GM11168 (cell line): ENCODE measurements at regions not wholly inside any gene's neighbourhood (a gene's known extent, or its start where the extent isn't known, plus 50 kb on each side); places are given as distances from the start of the nearest gene placed in this dataset.
"Not testable (repeated sequence)": the region's sequence is repeated elsewhere in the genome, so short reads cannot be mapped to it uniquely, and the experiment has no call there.

Experiments
- in situ Hi-C: fragments of 300-500 bp; cut with MboI; formaldehyde crosslinking; loops from one replicate; pipeline ENCODE4 v1.12.0; 2022; ENCODE audit warnings: low sequenced_read_pairs; ENCODE audit not compliant: unreplicated experiment

GRCh38 chr13:18837986-18838629 lies 343.5 kb downstream of the TUBA3C start:
- in situ Hi-C loops: not testable (repeated sequence)

DNA sequence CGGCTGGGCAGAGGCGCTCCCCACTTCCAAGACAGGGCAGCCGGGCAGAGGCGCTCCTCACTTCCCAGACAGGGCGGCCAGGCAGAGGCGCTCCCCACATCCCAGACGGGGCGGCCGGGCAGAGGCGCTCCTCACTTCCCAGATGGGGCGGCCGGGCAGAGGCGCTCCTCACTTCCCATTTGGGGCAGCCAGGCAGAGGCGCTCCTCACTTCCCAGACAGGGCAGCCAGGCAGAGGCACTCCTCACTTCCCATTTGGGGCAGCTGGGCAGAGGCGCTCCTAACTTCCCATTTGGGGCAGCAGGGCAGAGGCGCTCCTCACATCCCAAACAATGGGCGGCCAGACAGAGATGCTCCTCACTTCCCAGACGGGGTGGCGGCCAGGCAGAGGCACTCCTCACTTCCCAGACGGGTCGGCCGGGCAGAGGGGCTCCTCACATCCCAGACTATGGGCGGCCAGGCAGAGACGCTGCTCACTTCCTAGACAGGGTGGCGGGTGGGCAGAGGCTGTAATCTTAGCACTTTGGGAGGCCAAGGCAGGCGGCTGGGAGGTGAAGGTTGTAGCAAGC lies 344.4 kb downstream of the TUBA3C start:
- in situ Hi-C loops: not testable (repeated sequence)

GRCh38 chr13:18836371-18837178 lies 345.0 kb downstream of the TUBA3C start:
- in situ Hi-C loops: not testable (repeated sequence)

DNA sequence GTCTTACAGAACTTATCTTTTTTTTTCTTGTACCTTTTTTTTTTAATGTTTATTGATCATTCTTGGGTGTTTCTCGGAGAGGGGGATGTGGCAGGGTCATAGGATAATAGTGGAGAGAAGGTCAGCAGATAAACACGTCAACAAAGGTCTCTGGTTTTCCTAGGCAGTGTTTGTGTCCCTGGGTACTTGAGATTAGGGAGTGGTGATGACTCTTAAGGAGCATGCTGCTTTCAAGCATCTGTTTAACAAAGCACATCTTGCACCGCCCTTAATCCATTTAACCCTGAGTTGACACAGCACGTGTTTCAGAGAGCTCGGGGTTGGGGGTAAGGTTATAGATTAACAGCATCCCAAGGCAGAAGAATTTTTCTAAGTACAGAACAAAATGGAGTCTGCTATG lies 345.9 kb downstream of the TUBA3C start:
- in situ Hi-C loops: not testable (repeated sequence)

- in situ Hi-C loops: not testable (repeated sequence)
These were observed 356.9 kb downstream of the TUBA3C start for GRCh38 chr13:18824678-18825077.

DNA sequence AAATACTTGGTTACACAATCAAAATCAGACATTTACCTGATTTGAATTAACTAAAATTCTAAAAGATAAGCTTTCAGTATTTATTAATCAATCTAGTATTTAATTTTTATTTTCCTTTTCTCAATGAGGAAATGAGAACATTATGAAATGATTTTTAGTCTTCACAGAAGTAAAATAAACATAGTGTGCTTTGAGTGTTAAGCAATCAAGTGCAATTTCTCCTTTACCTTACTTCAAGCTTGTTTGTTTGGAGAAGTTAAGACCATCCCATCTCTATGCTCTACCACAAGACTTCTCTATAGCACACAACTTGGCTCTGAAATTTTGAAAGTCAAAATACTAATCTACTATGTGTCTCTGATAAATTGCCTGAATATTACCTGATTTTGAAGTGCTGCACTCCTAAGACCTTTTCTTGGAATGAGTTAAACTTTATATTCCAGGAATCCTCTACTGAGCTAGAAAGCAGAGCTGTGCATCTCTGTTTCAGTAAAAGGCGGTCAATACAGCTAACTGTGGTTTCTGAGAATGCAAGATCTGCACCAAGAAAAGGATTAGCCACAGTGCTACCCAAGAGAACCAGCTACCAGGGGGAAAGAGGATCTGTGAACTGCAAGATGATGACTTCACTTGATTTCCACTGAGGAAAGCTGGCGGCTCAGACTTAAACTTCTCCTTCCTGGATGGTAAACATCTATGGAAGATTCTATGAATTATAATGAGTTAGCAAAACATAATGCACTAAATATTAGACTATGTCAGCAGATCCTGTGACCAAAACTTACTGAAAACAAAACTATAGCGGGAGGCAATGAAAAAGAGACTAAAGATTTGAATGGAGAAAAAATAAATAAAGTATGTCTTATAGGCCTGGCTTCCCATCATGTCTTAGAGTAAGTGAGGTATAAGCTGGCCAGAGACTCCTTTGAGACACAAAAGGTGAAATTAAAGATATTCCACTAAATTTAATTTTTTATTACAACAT lies 358.7 kb downstream of the TUBA3C start:
- in situ Hi-C loops: not testable (repeated sequence)

- in situ Hi-C loops: not testable (repeated sequence)
These were observed 407.6 kb downstream of the TUBA3C start for GRCh38 chr13:18773988-18774387.

DNA sequence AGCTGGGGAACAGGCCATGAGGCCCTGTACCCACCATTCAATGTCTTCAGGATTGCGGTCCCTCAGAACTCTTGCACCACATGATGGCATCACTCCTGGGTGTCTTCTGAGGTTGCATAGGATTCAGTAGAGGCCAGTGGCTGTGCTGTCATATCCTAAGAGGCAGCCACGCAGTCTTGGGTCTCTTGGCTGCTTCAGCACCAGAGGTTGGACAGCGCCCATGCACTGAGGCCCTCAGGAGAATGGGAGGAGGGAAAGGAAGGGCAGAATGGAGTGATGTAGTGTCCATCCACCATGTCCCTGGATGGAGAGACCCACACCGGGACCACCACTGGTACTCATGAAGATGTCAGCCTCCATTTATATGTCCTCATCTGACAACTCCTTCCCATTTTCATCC lies 439.9 kb downstream of the TUBA3C start:
- in situ Hi-C loops: not testable (repeated sequence)

GRCh38 chr13:18739310-18739709 lies 442.3 kb downstream of the TUBA3C start:
- in situ Hi-C loops: no loop called here

DNA sequence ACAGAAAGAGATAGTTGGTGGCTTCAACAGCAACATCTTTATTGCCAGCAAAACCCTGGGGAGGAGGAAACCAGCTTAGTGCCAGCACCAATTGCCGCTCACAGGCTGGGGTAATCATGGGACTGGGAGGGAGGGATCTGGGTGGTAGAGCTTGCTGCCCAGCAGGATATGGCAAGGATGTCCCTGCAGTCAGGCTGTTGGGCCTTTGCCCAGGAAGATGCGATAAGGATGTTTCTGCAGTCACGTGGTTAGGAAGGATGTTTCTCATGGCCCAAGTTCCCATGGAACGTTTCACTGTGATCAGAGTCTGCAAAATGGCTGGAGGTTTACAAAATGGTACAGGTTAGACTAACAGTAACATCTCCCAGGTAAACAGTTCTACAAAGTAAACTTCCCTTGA lies 443.5 kb downstream of the TUBA3C start:
- in situ Hi-C loops: not testable (repeated sequence)

GRCh38 chr13:18727138-18727537 lies 454.5 kb downstream of the TUBA3C start:
- in situ Hi-C loops: not testable (repeated sequence)

GRCh38 chr13:18726524-18726923 lies 455.1 kb downstream of the TUBA3C start:
- in situ Hi-C loops: not testable (repeated sequence)

DNA sequence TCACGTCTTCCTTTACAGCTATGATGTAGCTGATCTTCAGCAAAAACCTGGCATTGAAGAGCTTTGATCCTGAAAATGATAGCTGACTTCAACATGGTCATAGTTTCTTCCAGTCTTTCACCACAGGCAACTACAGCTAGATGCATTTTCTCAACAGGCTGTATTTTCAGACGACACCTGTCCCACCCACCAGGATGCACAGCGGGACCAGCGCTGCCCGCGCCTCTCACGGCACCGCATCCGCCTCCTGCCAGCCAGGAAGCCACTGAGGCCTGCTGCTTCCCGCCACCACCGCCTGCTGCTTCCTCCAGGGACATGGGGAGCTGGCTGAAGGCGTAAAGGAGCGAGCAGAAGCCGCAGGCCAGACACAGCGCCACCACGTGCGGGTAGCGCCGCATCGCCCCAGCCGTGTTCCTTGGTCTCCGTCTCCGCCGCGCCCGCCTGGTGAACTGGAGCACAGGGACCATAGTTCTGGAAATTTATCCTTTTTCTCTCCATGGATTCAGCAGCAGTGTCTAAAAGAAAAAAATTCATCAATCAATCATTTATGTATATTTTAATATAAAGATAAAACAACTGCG lies 456.3 kb downstream of the TUBA3C start:
- in situ Hi-C loops: not testable (repeated sequence)

DNA sequence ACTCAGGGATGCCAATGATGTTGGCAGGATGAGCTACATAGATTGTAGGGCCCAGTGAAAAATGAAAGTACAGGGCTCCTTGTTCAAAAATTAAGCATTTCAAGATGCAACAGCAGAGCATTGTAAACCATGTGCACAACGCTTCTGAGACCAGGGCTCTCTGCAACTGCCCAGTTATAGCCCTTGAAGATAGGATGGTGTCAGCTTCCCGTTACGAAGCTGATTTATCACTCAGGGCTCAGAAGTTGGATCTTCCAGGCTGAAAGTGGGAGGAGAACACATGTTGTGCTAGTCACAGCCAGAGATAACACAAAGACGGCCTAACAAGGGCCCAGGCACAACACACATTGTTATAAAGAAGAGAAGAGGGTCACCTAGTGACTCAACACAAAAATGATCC lies 466.7 kb downstream of the TUBA3C start:
- in situ Hi-C loops: no loop called here

GRCh38 chr13:18710673-18711072 lies 471.0 kb downstream of the TUBA3C start:
- in situ Hi-C loops: not testable (repeated sequence)

GRCh38 chr13:18706538-18706937 lies 475.1 kb downstream of the TUBA3C start:
- in situ Hi-C loops: not testable (repeated sequence)

GRCh38 chr13:18702464-18703247 lies 479.0 kb downstream of the TUBA3C start:
- in situ Hi-C loops: not testable (repeated sequence)

DNA sequence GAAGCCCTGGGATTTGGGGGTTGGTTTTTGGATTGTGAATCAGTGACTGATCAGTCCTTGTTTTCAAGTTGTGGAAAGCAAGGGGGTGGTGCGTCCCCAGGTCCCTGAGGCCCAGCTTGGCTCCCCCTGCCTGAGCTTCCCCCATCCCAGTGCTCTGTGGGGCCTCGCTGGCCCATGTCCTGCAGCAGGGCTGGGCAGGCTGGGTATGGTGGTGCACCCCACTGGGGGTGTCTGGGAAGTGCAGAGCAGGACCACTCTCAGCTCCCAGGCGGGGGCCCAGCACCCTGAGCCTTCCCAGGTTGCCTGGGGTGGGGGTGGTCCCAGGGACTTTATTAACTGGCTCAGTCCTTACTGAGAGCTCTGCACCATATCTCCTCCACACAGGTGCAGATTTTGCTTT lies 483.3 kb downstream of the TUBA3C start:
- in situ Hi-C loops: not testable (repeated sequence)

DNA sequence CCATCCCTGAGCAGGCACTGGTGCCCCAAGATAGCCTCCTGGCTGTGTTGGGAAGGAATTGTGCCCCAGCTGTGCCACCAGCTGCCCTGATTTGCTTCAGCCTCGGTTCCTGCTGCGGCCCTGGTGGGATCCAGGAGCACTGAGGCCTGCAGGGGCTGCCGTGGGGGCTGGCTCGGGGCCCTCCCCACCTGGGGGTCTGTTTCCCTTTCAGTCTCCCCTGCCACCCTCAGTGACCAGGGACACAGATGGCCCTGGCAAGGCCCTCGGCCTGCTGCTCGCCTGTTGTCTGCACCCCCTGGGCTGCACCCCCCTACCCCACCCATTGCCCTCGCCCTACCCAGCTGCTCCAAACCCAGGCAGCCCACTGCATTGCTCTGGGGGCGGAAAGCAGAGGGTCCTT lies 483.8 kb downstream of the TUBA3C start:
- in situ Hi-C loops: not testable (repeated sequence)
